ENCODE measurements at regions not wholly inside any gene's neighbourhood (a gene's known extent, or its start where the extent isn't known, plus 50 kb on each side); places are given as distances from the start of the nearest gene placed in this dataset.

DNA sequence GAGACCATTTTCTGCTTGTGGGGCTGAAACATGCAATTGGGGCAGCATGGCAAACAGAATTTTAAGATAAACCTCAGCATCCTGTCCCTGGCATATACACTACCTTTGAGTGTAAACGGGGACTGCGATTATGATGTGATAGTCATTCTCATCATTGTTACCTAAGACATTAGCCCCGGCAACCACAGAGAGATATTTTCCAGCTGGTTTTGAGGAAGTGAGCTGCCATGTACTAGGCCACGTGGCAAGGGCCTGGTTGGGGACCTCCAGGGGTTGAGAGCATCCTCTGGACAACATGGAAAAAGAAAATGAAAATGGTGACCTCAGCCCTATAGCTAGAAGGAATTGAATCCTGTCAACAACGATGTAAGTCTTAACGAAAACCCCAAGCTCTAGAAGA lies 623.6 kb upstream of the CDH18 start:
- TF ChIP-seq CTCF (IDR thresholded peaks at IDR 0.05; ENCODE audit: insufficient read depth, low read length) (no peak), SPI1 (IDR thresholded peaks at IDR 0.05; ENCODE audit: borderline replicate concordance, low read depth) (peak; percentile 67)
- Histone ChIP-seq H3K27me3 (ENCODE audit: insufficient read depth, poor library complexity, severe bottlenecking) (no peaks in the 10 kb centered on the region), H3K4me3 (replicated peaks; ENCODE audit: insufficient read depth, low read length) (no peak overlapping the region), H3K27ac (replicated peaks) (no peak overlapping the region)
- peak in 1 of 2 experiments; percentile 3 for DNase-seq (ENCODE audit: low read depth in 1 of 2, low spot score in 1 of 2)

DNA sequence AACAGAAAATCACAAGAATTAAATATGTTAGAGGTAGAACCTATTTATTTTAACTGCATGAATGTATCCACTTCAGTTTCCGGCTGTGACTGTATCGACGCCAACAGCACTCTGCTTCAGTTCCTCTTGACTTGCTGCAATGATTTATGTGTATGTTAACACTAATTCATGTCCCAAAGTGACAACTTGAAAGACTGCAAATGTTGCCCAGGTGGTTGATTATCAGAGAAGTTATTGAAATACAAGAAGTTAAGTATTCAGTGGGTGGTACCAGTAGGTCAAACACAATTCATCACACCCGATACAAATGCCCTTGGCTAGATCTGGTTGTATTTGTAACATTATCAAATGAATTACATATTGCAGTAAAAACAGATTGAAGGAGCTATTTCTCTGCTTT lies 622.7 kb upstream of the CDH18 start:
- H3K27me3 ChIP-seq (ENCODE audit: insufficient read depth, poor library complexity, severe bottlenecking) = no peaks in the 10 kb centered on the region
- DNase-seq (ENCODE audit: low read depth in 1 of 2, low spot score in 1 of 2) = no peak
- H3K27ac ChIP-seq (replicated peaks) = no peak overlapping the region
- H3K4me3 ChIP-seq (replicated peaks; ENCODE audit: insufficient read depth, low read length) = no peak overlapping the region
- TF ChIP-seq SPI1 (IDR thresholded peaks at IDR 0.05; ENCODE audit: borderline replicate concordance, low read depth) (no peak), REST (IDR thresholded peaks at IDR 0.05; ENCODE audit: insufficient replicate concordance, low read depth) (no peak), GABPA (IDR thresholded peaks at IDR 0.05; ENCODE audit: low read depth) (no peak), CTCF (IDR thresholded peaks at IDR 0.05; ENCODE audit: insufficient read depth, low read length) (no peak), POLR2AphosphoS5 (IDR thresholded peaks at IDR 0.05; ENCODE audit: low read depth) (no peak)

DNA sequence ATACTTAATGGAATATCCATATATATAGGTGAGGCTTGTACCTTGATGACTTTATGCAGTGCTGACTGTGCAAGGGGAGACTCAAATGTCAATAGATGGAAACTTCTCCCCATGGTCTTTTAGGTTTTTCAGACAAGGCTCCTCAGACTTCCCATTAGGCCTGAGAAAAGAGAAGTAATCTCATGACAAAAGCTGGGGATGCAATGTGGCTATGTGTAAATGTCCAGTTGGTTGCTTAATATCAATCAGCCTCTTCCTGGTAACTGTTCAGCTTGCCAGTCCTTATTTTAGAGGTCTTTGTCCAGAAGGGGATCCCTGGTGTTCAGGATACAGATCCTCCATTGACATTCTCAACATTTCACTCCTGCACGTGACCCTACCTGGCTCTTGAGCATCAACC lies 621.1 kb upstream of the CDH18 start:
- peak in 1 of 2 experiments; percentile 5 for DNase-seq (ENCODE audit: low read depth in 1 of 2, low spot score in 1 of 2)
- Histone ChIP-seq H3K27ac (replicated peaks) (no peak overlapping the region), H3K27me3 (ENCODE audit: insufficient read depth, poor library complexity, severe bottlenecking) (no peaks in the 10 kb centered on the region), H3K4me3 (replicated peaks; ENCODE audit: insufficient read depth, low read length) (no peak overlapping the region)
- TF ChIP-seq POLR2AphosphoS5 (IDR thresholded peaks at IDR 0.05; ENCODE audit: low read depth) = no peak
- no peak for TF ChIP-seq SPI1 (IDR thresholded peaks at IDR 0.05; ENCODE audit: borderline replicate concordance, low read depth)
- TF ChIP-seq REST (IDR thresholded peaks at IDR 0.05; ENCODE audit: insufficient replicate concordance, low read depth) = no peak
- TF ChIP-seq CTCF (IDR thresholded peaks at IDR 0.05; ENCODE audit: insufficient read depth, low read length) = no peak
- no peak for TF ChIP-seq GABPA (IDR thresholded peaks at IDR 0.05; ENCODE audit: low read depth)

DNA sequence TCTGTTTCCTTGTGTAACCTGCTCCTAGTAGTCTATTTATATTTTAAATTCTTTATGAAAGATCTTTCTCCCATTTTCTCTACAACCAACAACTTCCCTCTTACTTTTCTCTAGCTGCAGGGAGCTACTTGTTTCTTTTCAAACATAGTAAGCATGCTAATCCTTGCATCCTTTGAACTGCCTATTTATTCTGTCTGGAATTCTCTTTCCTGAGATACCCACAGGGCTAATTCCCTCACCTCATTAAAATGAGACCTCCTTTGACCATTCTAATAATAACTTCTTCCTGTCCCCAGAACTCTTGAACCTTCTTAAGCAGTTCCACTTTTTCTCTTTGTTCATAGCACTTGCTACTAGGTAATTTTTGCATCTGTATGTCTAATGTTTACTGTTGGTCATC lies 620.6 kb upstream of the CDH18 start:
- TF ChIP-seq POLR2AphosphoS5 (IDR thresholded peaks at IDR 0.05; ENCODE audit: low read depth) (no peak), SPI1 (IDR thresholded peaks at IDR 0.05; ENCODE audit: borderline replicate concordance, low read depth) (no peak), GABPA (IDR thresholded peaks at IDR 0.05; ENCODE audit: low read depth) (no peak), REST (IDR thresholded peaks at IDR 0.05; ENCODE audit: insufficient replicate concordance, low read depth) (no peak), CTCF (IDR thresholded peaks at IDR 0.05; ENCODE audit: insufficient read depth, low read length) (no peak)

More for the DNA sequence above, 620.6 kb upstream of the CDH18 start:
- H3K4me3 ChIP-seq (replicated peaks; ENCODE audit: insufficient read depth, low read length) = no peak overlapping the region
- no peak for DNase-seq (ENCODE audit: low read depth in 1 of 2, low spot score in 1 of 2)
- no peaks in the 10 kb centered on the region for H3K27me3 ChIP-seq (ENCODE audit: insufficient read depth, poor library complexity, severe bottlenecking)
- H3K27ac ChIP-seq (replicated peaks) = no peak overlapping the region
